GM12891 (cell line): ENCODE measurements at regions not wholly inside any gene's neighbourhood (a gene's known extent, or its start where the extent isn't known, plus 50 kb on each side); places are given as distances from the start of the nearest gene placed in this dataset.

Experiments used
- DNase-seq: peaks from one replicate; pipeline ENCODE4 v3.0.0; 2011; ENCODE audit warnings: low spot score; ENCODE audit not compliant: insufficient read length
- FAIRE-seq: peaks from 2 replicates; lab custom pipeline; 2011; peaks lifted over from hg19 to GRCh38; lab: Jason Lieb, UNC
- PAX5 ChIP-seq: IDR thresholded peaks from 2 replicates; pipeline ENCODE4 v1.6.1; 2011; ENCODE audit warnings: low read length, moderate library complexity, mild to moderate bottlenecking; ENCODE audit not compliant: insufficient read depth, severe bottlenecking
- POLR2A ChIP-seq: IDR thresholded peaks from 2 replicates; pipeline ENCODE4 v1.6.1; 2011; ENCODE audit warnings: low read depth, low read length, control low read depth
- POLR2AphosphoS5 ChIP-seq: IDR thresholded peaks from 2 replicates; pipeline ENCODE4 v1.6.1; 2011; ENCODE audit warnings: low read depth, low read length, control low read depth
- POU2F2 ChIP-seq: IDR thresholded peaks from 2 replicates; pipeline ENCODE4 v1.6.1; 2011; ENCODE audit warnings: low read depth, mild to moderate bottlenecking, control low read depth, low read length, moderate library complexity
- SPI1 ChIP-seq: IDR thresholded peaks from 2 replicates; pipeline ENCODE4 v1.6.1; 2011; ENCODE audit warnings: low read depth, low read length, control low read depth
- TAF1 ChIP-seq: IDR thresholded peaks from 2 replicates; pipeline ENCODE4 v1.6.1; 2011; ENCODE audit warnings: low read depth, low read length, control low read depth

GRCh38 chr18:76266236-76266991 is 228.6 kb downstream of the ZNF516 start:
- FAIRE-seq (no peak), DNase-seq (no peak)
- TF ChIP-seq POLR2AphosphoS5: no peak
- no peak for TF ChIP-seq POLR2A
- no peak for TF ChIP-seq PAX5
- TF ChIP-seq POU2F2: no peak
- TF ChIP-seq SPI1: no peak
- TF ChIP-seq TAF1: no peak

DNA sequence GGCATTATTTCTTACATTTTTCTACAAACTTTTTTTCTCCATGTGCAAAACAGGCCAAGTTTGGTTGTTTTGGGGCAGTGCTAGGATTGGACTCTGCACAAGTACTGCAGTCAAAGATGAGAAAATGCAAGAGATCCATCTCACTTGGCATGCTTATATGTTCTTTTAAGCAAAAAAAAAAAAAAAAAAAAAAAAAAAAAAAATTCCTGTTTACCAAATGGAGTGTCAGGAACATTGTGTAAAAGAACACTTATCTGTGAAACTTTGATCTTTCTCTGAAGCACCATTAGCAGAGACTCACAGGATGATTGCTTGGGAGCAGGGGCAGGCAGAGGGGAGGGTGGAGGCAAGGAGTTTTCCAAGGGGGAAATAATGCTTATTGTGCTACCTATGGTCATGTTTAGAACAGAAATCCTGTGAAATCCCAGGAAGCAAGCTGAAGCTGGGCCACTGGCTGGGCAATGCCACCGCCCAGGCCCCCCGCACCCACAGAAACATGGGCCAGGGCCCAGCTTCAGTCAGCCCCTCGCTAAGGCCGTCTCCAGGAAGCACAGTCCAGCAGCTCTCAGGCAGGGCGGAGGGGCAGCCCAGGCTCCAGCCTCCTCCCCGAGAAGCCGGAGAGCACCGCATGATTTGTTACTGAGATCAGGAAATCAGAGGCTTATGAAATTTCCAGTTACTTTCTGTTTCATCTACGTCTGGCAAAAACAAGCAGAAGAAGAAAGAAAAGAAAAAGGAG is 229.4 kb downstream of the ZNF516 start:
- DNase-seq (no peak), FAIRE-seq (no peak)
- TF ChIP-seq PAX5: no peak
- no peak for TF ChIP-seq TAF1
- no peak for TF ChIP-seq POLR2A
- no peak for TF ChIP-seq POU2F2
- no peak for TF ChIP-seq SPI1
- no peak for TF ChIP-seq POLR2AphosphoS5

DNA sequence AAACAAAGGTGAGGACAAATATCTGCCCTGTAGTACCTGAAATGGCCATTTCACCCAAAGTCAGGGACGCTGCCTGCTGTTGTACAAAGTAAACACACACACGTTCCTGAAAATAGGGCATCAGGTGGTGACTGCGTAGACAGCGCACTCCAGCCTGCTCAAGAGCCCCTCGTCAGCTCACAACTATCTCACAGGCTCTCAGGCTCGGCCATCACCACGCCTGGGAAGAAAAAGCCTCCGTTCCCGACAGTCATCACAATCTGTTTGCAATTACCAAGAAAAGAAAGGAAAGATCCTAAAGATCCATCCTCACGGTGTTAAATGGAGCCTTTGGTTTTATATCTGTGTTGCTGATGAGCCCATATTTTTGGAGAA is 230.2 kb downstream of the ZNF516 start:
- no peak for TF ChIP-seq POLR2A
- TF ChIP-seq TAF1: no peak
- TF ChIP-seq POLR2AphosphoS5: no peak
- no peak for TF ChIP-seq SPI1
- no peak for TF ChIP-seq POU2F2
- no peak for TF ChIP-seq PAX5
- DNase-seq (no peak), FAIRE-seq (no peak)

- DNase-seq: no peak
- FAIRE-seq: no peak
- no peak for TF ChIP-seq TAF1
- no peak for TF ChIP-seq POLR2AphosphoS5
- no peak for TF ChIP-seq PAX5
- TF ChIP-seq POLR2A: no peak
- no peak for TF ChIP-seq POU2F2
- TF ChIP-seq SPI1: no peak
Measured at GRCh38 chr18:76264198-76264875, 230.7 kb downstream of the ZNF516 start.

- DNase-seq (no peak), FAIRE-seq (no peak)
- TF ChIP-seq POLR2AphosphoS5: no peak
- no peak for TF ChIP-seq SPI1
- TF ChIP-seq POLR2A: no peak
- no peak for TF ChIP-seq PAX5
- no peak for TF ChIP-seq TAF1
- no peak for TF ChIP-seq POU2F2
Measured at GRCh38 chr18:76263046-76264005, 231.7 kb downstream of the ZNF516 start.

- FAIRE-seq (no peak), DNase-seq (no peak)
- TF ChIP-seq PAX5 (no peak), POLR2A (no peak), POU2F2 (no peak), POLR2AphosphoS5 (no peak), SPI1 (no peak), TAF1 (no peak)
Measured at GRCh38 chr18:76260941-76261472, 234.0 kb downstream of the ZNF516 start.

DNA sequence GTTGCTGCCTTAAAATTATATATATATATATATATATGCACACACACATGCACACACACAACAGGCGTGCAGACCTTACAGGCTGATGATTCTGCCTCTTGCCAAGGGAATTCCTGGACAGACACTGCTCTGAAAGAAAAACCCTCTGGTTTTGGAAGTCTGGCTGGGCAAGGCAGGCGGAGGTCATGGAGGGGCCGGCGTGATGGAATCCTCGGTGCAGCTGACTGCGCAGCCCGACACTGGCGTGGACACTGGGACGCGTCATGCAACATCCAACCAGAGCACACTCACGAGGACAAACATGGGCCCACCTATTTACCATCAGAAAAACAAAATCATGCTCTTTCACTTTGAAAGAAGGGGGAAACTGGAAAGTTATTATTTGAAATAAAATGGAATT is 235.3 kb downstream of the ZNF516 start:
- no peak for TF ChIP-seq TAF1
- no peak for TF ChIP-seq POLR2A
- FAIRE-seq (no peak), DNase-seq (no peak)

- FAIRE-seq: no peak
- no peak for TF ChIP-seq TAF1
- no peak for TF ChIP-seq POLR2A
- TF ChIP-seq PAX5: no peak
- no peak for TF ChIP-seq POU2F2
- TF ChIP-seq SPI1: no peak
- no peak for TF ChIP-seq POLR2AphosphoS5
- DNase-seq: no peak
Measured at GRCh38 chr18:76259096-76259495, 235.9 kb downstream of the ZNF516 start.
